22Rv1 (cell line): ENCODE measurements at regions not wholly inside any gene's neighbourhood (a gene's known extent, or its start where the extent isn't known, plus 50 kb on each side); places are given as distances from the start of the nearest gene placed in this dataset.

Experiments used
- H3K27ac ChIP-seq: fragments of 450-650 bp; 2 replicates; pipeline ENCODE4 v1.5.1; 2017
- CTCF ChIP-seq: fragments of 450-650 bp; IDR thresholded peaks from 2 replicates; pipeline ENCODE4 v1.5.1; 2017; ENCODE audit warnings: mild to moderate bottlenecking
- ZFX ChIP-seq: fragments of 450-650 bp; IDR thresholded peaks from 2 replicates; pipeline ENCODE4 v1.6.1; 2017; ENCODE audit warnings: antibody characterized with exemption, borderline replicate concordance

- TF ChIP-seq CTCF (no peak), ZFX (no peak)
- no peak overlapping the region for H3K27ac ChIP-seq
Observed at GRCh38 chr22:27507935-27508526, 293.5 kb downstream of the MN1 start.

GRCh38 chr22:27509132-27509920 lies 292.2 kb downstream of the MN1 start:
- TF ChIP-seq ZFX (no peak), CTCF (no peak)

GRCh38 chr22:27510024-27510423 lies 291.5 kb downstream of the MN1 start:
- H3K27ac ChIP-seq: no peak overlapping the region
- TF ChIP-seq ZFX (no peak), CTCF (no peak)

More at GRCh38 chr22:27509132-27509920, 292.2 kb downstream of the MN1 start:
- H3K27ac ChIP-seq: no peak overlapping the region

- no peak overlapping the region for H3K27ac ChIP-seq
- TF ChIP-seq ZFX (no peak), CTCF (no peak)
Observed at GRCh38 chr22:27512283-27512761, 289.2 kb downstream of the MN1 start.

- no peak overlapping the region for H3K27ac ChIP-seq
- TF ChIP-seq ZFX (no peak), CTCF (no peak)
Observed at GRCh38 chr22:27513021-27513420, 288.5 kb downstream of the MN1 start.

GRCh38 chr22:27514601-27515523 lies 286.7 kb downstream of the MN1 start:
- H3K27ac ChIP-seq: no peak overlapping the region
- TF ChIP-seq ZFX (no peak), CTCF (no peak)
